ENCODE measurements at regions not wholly inside any gene's neighbourhood (a gene's known extent, or its start where the extent isn't known, plus 50 kb on each side); places are given as distances from the start of the nearest gene placed in this dataset.

DNA sequence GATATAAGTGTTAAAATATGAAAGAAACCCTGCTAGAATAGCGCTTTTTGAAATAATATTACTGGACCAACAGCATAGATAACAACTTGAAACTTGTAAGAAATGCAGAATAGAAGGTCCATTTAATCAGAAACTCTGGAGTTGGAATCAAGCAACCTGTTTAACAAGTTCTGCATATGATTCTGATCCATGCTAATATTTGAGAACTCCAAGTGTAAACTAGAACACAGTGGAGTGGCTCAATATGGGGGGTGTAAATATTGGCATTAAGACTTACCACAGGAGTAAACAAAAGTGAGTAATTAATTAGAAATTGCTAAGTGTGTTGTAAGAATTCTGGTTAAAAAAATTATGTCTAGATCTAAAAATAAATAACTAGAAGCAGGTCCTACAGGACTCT lies 151.2 kb downstream of the SLITRK1 start:
- TF ChIP-seq, protein P1, sequence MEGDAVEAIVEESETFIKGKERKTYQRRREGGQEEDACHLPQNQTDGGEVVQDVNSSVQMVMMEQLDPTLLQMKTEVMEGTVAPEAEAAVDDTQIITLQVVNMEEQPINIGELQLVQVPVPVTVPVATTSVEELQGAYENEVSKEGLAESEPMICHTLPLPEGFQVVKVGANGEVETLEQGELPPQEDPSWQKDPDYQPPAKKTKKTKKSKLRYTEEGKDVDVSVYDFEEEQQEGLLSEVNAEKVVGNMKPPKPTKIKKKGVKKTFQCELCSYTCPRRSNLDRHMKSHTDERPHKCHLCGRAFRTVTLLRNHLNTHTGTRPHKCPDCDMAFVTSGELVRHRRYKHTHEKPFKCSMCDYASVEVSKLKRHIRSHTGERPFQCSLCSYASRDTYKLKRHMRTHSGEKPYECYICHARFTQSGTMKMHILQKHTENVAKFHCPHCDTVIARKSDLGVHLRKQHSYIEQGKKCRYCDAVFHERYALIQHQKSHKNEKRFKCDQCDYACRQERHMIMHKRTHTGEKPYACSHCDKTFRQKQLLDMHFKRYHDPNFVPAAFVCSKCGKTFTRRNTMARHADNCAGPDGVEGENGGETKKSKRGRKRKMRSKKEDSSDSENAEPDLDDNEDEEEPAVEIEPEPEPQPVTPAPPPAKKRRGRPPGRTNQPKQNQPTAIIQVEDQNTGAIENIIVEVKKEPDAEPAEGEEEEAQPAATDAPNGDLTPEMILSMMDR (IDR thresholded peaks at IDR 0.05; ENCODE audit: low read depth, low read length, missing input control), result no peak
- TF ChIP-seq, protein P2, sequence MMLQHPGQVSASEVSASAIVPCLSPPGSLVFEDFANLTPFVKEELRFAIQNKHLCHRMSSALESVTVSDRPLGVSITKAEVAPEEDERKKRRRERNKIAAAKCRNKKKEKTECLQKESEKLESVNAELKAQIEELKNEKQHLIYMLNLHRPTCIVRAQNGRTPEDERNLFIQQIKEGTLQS (IDR thresholded peaks at IDR 0.05), result no peak
- TF ChIP-seq, protein P3, sequence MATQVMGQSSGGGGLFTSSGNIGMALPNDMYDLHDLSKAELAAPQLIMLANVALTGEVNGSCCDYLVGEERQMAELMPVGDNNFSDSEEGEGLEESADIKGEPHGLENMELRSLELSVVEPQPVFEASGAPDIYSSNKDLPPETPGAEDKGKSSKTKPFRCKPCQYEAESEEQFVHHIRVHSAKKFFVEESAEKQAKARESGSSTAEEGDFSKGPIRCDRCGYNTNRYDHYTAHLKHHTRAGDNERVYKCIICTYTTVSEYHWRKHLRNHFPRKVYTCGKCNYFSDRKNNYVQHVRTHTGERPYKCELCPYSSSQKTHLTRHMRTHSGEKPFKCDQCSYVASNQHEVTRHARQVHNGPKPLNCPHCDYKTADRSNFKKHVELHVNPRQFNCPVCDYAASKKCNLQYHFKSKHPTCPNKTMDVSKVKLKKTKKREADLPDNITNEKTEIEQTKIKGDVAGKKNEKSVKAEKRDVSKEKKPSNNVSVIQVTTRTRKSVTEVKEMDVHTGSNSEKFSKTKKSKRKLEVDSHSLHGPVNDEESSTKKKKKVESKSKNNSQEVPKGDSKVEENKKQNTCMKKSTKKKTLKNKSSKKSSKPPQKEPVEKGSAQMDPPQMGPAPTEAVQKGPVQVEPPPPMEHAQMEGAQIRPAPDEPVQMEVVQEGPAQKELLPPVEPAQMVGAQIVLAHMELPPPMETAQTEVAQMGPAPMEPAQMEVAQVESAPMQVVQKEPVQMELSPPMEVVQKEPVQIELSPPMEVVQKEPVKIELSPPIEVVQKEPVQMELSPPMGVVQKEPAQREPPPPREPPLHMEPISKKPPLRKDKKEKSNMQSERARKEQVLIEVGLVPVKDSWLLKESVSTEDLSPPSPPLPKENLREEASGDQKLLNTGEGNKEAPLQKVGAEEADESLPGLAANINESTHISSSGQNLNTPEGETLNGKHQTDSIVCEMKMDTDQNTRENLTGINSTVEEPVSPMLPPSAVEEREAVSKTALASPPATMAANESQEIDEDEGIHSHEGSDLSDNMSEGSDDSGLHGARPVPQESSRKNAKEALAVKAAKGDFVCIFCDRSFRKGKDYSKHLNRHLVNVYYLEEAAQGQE (IDR thresholded peaks at IDR 0.05), result no peak
- no peak for TF ChIP-seq TAF1 (conservative IDR thresholded peaks at IDR 0.05)
- TF ChIP-seq GABPA (IDR thresholded peaks at IDR 0.05 in 1 of 2, conservative IDR thresholded peaks at IDR 0.05 in 1 of 2), result no peak
- TF ChIP-seq ZBTB33 (IDR thresholded peaks at IDR 0.05), result no peak
- no peak for TF ChIP-seq YY1 (IDR thresholded peaks at IDR 0.05)
- no peak for TF ChIP-seq EGR1 (IDR thresholded peaks at IDR 0.05; ENCODE audit: low read depth in 2 of 2)
